IMR-90 (cell line): ENCODE measurements at regions not wholly inside any gene's neighbourhood (a gene's known extent, or its start where the extent isn't known, plus 50 kb on each side); places are given as distances from the start of the nearest gene placed in this dataset.

Experiments
- ATAC-seq: fragments of 200-7000 bp; cut with Tn5 transposase; 2 replicates; pipeline ENCODE4 v1.9.1; 2020; ENCODE audit warnings: low read depth, mild to moderate bottlenecking, moderate library complexity
- BruUV-seq: library from RNA; stranded (reverse); fragments of 400-500 nt; replicated peaks from 2 replicates; lab custom pipeline; 2021; lab: Mats Ljungman, UMichigan
- CTCF ChIA-PET: fragments of 300-600 bp; formaldehyde crosslinking; extraction: SDS; loops from one replicate; lab custom pipeline; 2021; ENCODE audit warnings: antibody characterized with exemption; lab: Yijun Ruan, JAX
- POLR2A ChIA-PET: fragments of 300-600 bp; sonication (Branson Sonifier 250); formaldehyde crosslinking; loops from one replicate; lab custom pipeline; 2022; ENCODE audit warnings: antibody characterized with exemption; ENCODE audit not compliant: unreplicated experiment; lab: Charles Lee
- DNase-seq: peaks from one replicate; pipeline ENCODE4 v3.0.0; 2013
- H2AFZ ChIP-seq: replicated peaks from 2 replicates; pipeline ENCODE3; 2013; ENCODE audit warnings: low read length, mild to moderate bottlenecking; ENCODE audit not compliant: poor library complexity
- H2AK5ac ChIP-seq: 2 replicates; pipeline ENCODE4 v1.6.1; 2013; ENCODE audit warnings: low read depth, low read length, inconsistent platforms
- H2AK9ac ChIP-seq: replicated peaks from 2 replicates; pipeline ENCODE3; 2013; ENCODE audit warnings: mild to moderate bottlenecking, low read depth, low read length, moderate library complexity; ENCODE audit not compliant: poor library complexity
- H2BK120ac ChIP-seq: 2 replicates; pipeline ENCODE4 v1.6.1; 2013; ENCODE audit warnings: low read depth, low read length, inconsistent platforms
- H2BK15ac ChIP-seq: 3 replicates; pipeline ENCODE4 v1.6.1; 2013; ENCODE audit warnings: low read depth, low read length, inconsistent platforms
- H2BK20ac ChIP-seq: 2 replicates; pipeline ENCODE4 v1.6.1; 2013; ENCODE audit warnings: low read depth, mild to moderate bottlenecking, inconsistent platforms, low read length, moderate library complexity
- H2BK5ac ChIP-seq: 2 replicates; pipeline ENCODE4 v1.6.1; 2013; ENCODE audit warnings: mild to moderate bottlenecking, low read depth, low read length, inconsistent platforms; ENCODE audit not compliant: poor library complexity, severe bottlenecking
- H3K14ac ChIP-seq: replicated peaks from 2 replicates; pipeline ENCODE4 v1.6.1; 2013; ENCODE audit warnings: low read depth, low read length, inconsistent platforms
- H3K18ac ChIP-seq: 2 replicates; pipeline ENCODE4 v1.6.1; 2013; ENCODE audit warnings: low read depth, low read length, control low read depth
- H3K23ac ChIP-seq: 2 replicates; pipeline ENCODE4 v1.6.1; 2013; ENCODE audit warnings: low read depth, low read length, inconsistent platforms
- H3K27ac ChIP-seq: 2 replicates; pipeline ENCODE4 v1.5.1; 2013; ENCODE audit warnings: mild to moderate bottlenecking, control low read depth, low read length; ENCODE audit not compliant: insufficient read depth
- H3K27me3 ChIP-seq: 2 replicates; pipeline ENCODE4 v1.6.1; 2013; ENCODE audit warnings: low read length; ENCODE audit not compliant: control insufficient read depth, insufficient read depth
- H3K36me3 ChIP-seq: 2 replicates; pipeline ENCODE4 v1.6.1; 2013; ENCODE audit warnings: low read length, mixed read lengths; ENCODE audit not compliant: control insufficient read depth, insufficient read depth
- H3K4ac ChIP-seq: 2 replicates; pipeline ENCODE4 v1.6.1; 2013; ENCODE audit warnings: low read depth, low read length, inconsistent platforms
- H3K4me1 ChIP-seq: 2 replicates; pipeline ENCODE4 v1.6.1; 2013; ENCODE audit warnings: low read length, mixed read lengths; ENCODE audit not compliant: control insufficient read depth, insufficient read depth
- H3K4me2 ChIP-seq: 2 replicates; pipeline ENCODE4 v1.6.1; 2013; ENCODE audit warnings: low read depth, mild to moderate bottlenecking, control low read depth, low read length, moderate library complexity
- H3K4me3 ChIP-seq: 2 replicates; pipeline ENCODE4 v1.5.1; 2013; ENCODE audit warnings: low read depth, mild to moderate bottlenecking, control low read depth, low read length, moderate library complexity; ENCODE audit not compliant: insufficient read depth
- H3K56ac ChIP-seq: 2 replicates; pipeline ENCODE4 v1.6.1; 2013; ENCODE audit warnings: low read length, inconsistent platforms; ENCODE audit not compliant: insufficient read depth; ENCODE audit errors: extremely low read depth
- H3K79me1 ChIP-seq, 2 experiments: 2 replicates each; pipeline ENCODE4 v1.6.1; 2013; ENCODE audit warnings: low read length in 2 of 2, inconsistent platforms in 1 of 2, low read depth in 1 of 2
- H3K9ac ChIP-seq: 2 replicates; pipeline ENCODE4 v1.6.1; 2013; ENCODE audit warnings: low read depth, low read length, control low read depth
- H3K9me1 ChIP-seq: 2 replicates; pipeline ENCODE4 v1.6.1; 2013; ENCODE audit warnings: low read length, inconsistent platforms; ENCODE audit not compliant: insufficient read depth
- H3K9me3 ChIP-seq: 2 replicates; pipeline ENCODE4 v1.6.1; 2013; ENCODE audit warnings: low read length; ENCODE audit not compliant: control insufficient read depth, insufficient read depth
- H4K20me1 ChIP-seq: 2 replicates; pipeline ENCODE4 v1.6.1; 2013; ENCODE audit warnings: low read length, inconsistent platforms; ENCODE audit not compliant: insufficient read depth
- H4K5ac ChIP-seq: 2 replicates; pipeline ENCODE4 v1.6.1; 2013; ENCODE audit warnings: mild to moderate bottlenecking, low read depth, low read length, control low read depth
- H4K8ac ChIP-seq, 2 experiments: 2 replicates each; pipeline ENCODE4 v1.6.1; 2013; ENCODE audit warnings: low read depth in 2 of 2, low read length in 2 of 2, control low read depth in 1 of 2, inconsistent platforms in 1 of 2
- H4K91ac ChIP-seq: 2 replicates; pipeline ENCODE4 v1.6.1; 2013; ENCODE audit warnings: low read depth, low read length, inconsistent platforms; ENCODE audit not compliant: insufficient read depth
- BHLHE40 ChIP-seq: fragments of 150-350 bp; IDR thresholded peaks from 2 replicates; pipeline ENCODE4 v1.6.1; 2016; ENCODE audit warnings: mild to moderate bottlenecking, low read depth, low read length
- CEBPB ChIP-seq: IDR thresholded peaks from 2 replicates; pipeline ENCODE4 v1.6.1; 2012; ENCODE audit warnings: low read depth, low read length, improper control_type of control experiment
- WGBS, 2 experiments: methylation state at CpG; one replicate each; pipeline versions ENCODE4 v1.1.5 to v1.1.7; 2013; ENCODE audit warnings: missing lambda C conversion rate in 2 of 2; ENCODE audit not compliant: insufficient read length in 1 of 2; ENCODE audit errors: extremely low coverage in 2 of 2; 5-methylcytosine and 5-hydroxymethylcytosine counted together
- dilution Hi-C: fragments of 300-500 bp; cut with HindIII; formaldehyde crosslinking; loops from one replicate; pipeline ENCODE4 v1.14.3; 2018; ENCODE audit warnings: low sequenced_read_pairs; ENCODE audit not compliant: unreplicated experiment
- in situ Hi-C: fragments of 300-500 bp; cut with MboI; formaldehyde crosslinking; loops from 3 replicates; pipeline ENCODE4 v1.14.3; 2019; ENCODE audit warnings: low sequenced_read_pairs, inconsistent platforms, mixed read lengths
- intact Hi-C: fragments of 100-400 bp; cut with micrococcal nuclease; formaldehyde crosslinking; loops from 2 replicates; pipeline ENCODE4 v1.10.0; 2022

DNA sequence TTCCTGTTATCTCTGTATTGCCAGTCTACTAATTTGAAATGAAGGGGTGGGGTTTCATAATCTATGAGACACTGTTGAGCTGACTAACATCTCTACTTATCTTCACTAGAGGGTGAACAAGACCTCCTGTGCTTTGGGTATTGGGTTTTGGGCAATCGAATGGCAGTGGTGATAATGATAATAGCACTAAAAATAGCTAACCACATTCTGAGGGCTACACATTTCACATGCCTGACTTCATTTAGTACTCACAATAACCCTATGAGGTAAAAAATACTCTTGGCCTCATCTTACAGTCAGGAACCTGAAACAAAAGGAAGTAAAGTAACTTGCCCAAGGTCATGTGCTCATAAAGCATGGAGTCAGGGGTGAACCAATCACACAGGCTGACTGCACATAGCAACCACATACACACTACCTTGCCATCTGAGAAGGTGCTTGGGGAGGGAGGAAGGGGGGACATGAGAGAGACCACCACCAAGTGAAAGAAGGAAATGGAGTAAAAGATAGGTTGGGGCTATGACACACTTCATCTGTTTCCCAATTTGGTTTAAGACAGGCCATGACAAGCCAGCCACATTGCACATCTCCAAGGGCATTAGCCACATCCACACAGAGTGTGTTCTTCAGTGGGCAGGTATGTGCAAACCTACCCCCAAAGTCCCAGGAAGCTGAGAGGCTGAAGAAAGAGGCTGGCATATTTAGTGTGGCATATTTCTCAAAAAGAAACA, 387.6 kb upstream of the DDI1 start:
- Histone ChIP-seq H2BK15ac (peak overlapping the region; percentile 72), H3K4ac (peak overlapping the region; percentile 71), H2AFZ (peak overlapping the region; percentile 21), H3K27me3 (no peaks in the 10 kb centered on the region), H2AK5ac (peak overlapping the region; percentile 75), H3K56ac (no peak overlapping the region), H2AK9ac (no peak overlapping the region), H3K4me1 (peaks cover 1% of the 10 kb centered on the region; the same call in 1 of the 2 replicates), H3K4me3 (no peak overlapping the region), H4K8ac (no peak overlapping the region; a peak in 1 of 4 replicates), H3K36me3 (no peaks in the 10 kb centered on the region), H3K23ac (no peak overlapping the region), H3K4me2 (no peak overlapping the region), H3K9me1 (peaks cover 3% of the 10 kb centered on the region; the same call in 1 of the 2 replicates), H2BK5ac (no peak overlapping the region), H4K20me1 (no peaks in the 10 kb centered on the region), H3K9me3 (peaks cover 11% of the 10 kb centered on the region), H4K5ac (no peak overlapping the region; the same call in 1 of the 2 replicates), H3K27ac (no peak overlapping the region), H3K79me1 (no peaks in the 10 kb centered on the region), H2BK20ac (no peak overlapping the region; the same call in 1 of the 2 replicates), H3K18ac (peak overlapping the region; percentile 5; the same call in 1 of the 2 replicates), H3K9ac (no peak overlapping the region), H3K14ac (0 out of 2 replicates have a peak overlapping the region, but pooled peaks have one; percentile 58), H4K91ac (no peak overlapping the region), H2BK120ac (0 out of 2 replicates have a peak overlapping the region, but pooled peaks have one; percentile 14)
- DNase-seq (peak; percentile 26), ATAC-seq (no peak)
- ChIA-PET CTCF (no interaction called here), POLR2A (no interaction called here)
- dilution Hi-C loops, result no loop called here
- no CpG with 5 or more reads among the region's 1 CpG for WGBS, 2 experiments
- BruUV-seq, result no TSS peak
- in situ Hi-C loops, result no loop called here
- intact Hi-C loops, result no loop called here
- peak; percentile 8; the same call in 1 of the 2 replicates for TF ChIP-seq CEBPB
- TF ChIP-seq BHLHE40, result no peak
